GM12873 (cell line): ENCODE measurements at regions not wholly inside any gene's neighbourhood (a gene's known extent, or its start where the extent isn't known, plus 50 kb on each side); places are given as distances from the start of the nearest gene placed in this dataset.

Experiments used
- CTCF ChIP-seq: IDR thresholded peaks from 2 replicates; pipeline ENCODE4 v1.5.1; 2012; ENCODE audit warnings: low read depth, mild to moderate bottlenecking, moderate library complexity, low read length, control low read depth; ENCODE audit not compliant: insufficient read depth; ENCODE audit errors: missing control alignments

GRCh38 chr4:26033389-26033788, 119.4 kb downstream of the SMIM20 start:
- TF ChIP-seq CTCF, result no peak

GRCh38 chr4:26034849-26035248, 120.8 kb downstream of the SMIM20 start:
- TF ChIP-seq CTCF, result peak; percentile 12

GRCh38 chr4:26035921-26036320, 121.9 kb downstream of the SMIM20 start:
- TF ChIP-seq CTCF, result no peak

- no peak for TF ChIP-seq CTCF
Observed at GRCh38 chr4:26039639-26040359, 125.8 kb downstream of the SMIM20 start.

GRCh38 chr4:26044524-26044923, 130.5 kb downstream of the SMIM20 start:
- TF ChIP-seq CTCF, result no peak

GRCh38 chr4:26044983-26045382, 131.0 kb downstream of the SMIM20 start:
- no peak for TF ChIP-seq CTCF

GRCh38 chr4:26047795-26048194, 133.8 kb downstream of the SMIM20 start:
- no peak for TF ChIP-seq CTCF
